Prostate gland (tissue), 2 donors: ENCODE measurements at regions not wholly inside any gene's neighbourhood (a gene's known extent, or its start where the extent isn't known, plus 50 kb on each side); places are given as distances from the start of the nearest gene placed in this dataset.

Experiments
- DNase-seq: peaks from one replicate; pipeline ENCODE4 v3.0.0-alpha.2; 2019; ENCODE audit warnings: low spot score
- H3K27ac ChIP-seq, 2 donors: fragments of 200-600 bp; sonication (generic); 2 replicates each; pipeline ENCODE4 v1.5.1; 2017 to 2019
- H3K27me3 ChIP-seq: fragments of 200-600 bp; sonication (generic); replicated peaks from 2 replicates; pipeline ENCODE4 v1.5.1; 2019; ENCODE audit not compliant: insufficient read depth
- H3K36me3 ChIP-seq, 2 donors: fragments of 200-600 bp; sonication (generic); 1 replicate in 1 of 2; 2 replicates in 1 of 2; pipeline versions ENCODE4 v1.5.1 to v1.8.1; 2017 to 2019
- H3K4me1 ChIP-seq: fragments of 200-600 bp; sonication (generic); replicated peaks from 2 replicates; pipeline ENCODE4 v1.5.1; 2019
- H3K4me3 ChIP-seq, 2 donors: fragments of 200-600 bp; sonication (generic); 2 replicates each; pipeline ENCODE4 v1.5.1; 2017 to 2019
- H3K9me3 ChIP-seq: fragments of 200-600 bp; sonication (generic); 2 replicates; pipeline ENCODE4 v1.5.1; 2017
- CTCF ChIP-seq, 4 experiments: fragments of 200-600 bp in 2 of 4; fragments of 450-650 bp in 2 of 4; sonication (generic) in 2 of 4; IDR thresholded peaks; 1 replicate in 3 of 4; 2 replicates in 1 of 4; pipeline ENCODE4 v1.5.1; 2016 to 2019; ENCODE audit warnings: antibody characterized with exemption in 4 of 4, mild to moderate bottlenecking in 2 of 4, moderate library complexity in 2 of 4
- POLR2A ChIP-seq: fragments of 450-650 bp; IDR thresholded peaks from one replicate; pipeline ENCODE4 v1.6.1; 2016; ENCODE audit warnings: antibody characterized with exemption, mild to moderate bottlenecking
- POLR2AphosphoS5 ChIP-seq: sonication (generic); formaldehyde crosslinking; IDR thresholded peaks from one replicate; pipeline ENCODE4 v1.6.1; 2017; ENCODE audit warnings: antibody characterized with exemption
- WGBS: methylation state at CpG from one replicate; pipeline ENCODE4 v1.1.5; 2018; 5-methylcytosine and 5-hydroxymethylcytosine counted together
- intact Hi-C: fragments of 100-400 bp; cut with DNase I; formaldehyde crosslinking; loops from one replicate; pipeline ENCODE4 v1.14.2; 2022

GRCh38 chr10:111246136-111246535, 169.3 kb downstream of the ADRA2A start:
- Histone ChIP-seq H3K9me3 (no peaks in the 10 kb centered on the region), H3K27me3 (no peaks in the 10 kb centered on the region), H3K27ac (no peak overlapping the region), H3K4me1 (no peaks in the 10 kb centered on the region), H3K4me3 (no peak overlapping the region), H3K36me3 (no peaks in the 10 kb centered on the region)
- WGBS: 50% methylated on average over 7 of the region's 7 CpGs
- TF ChIP-seq CTCF (IDR thresholded peaks at IDR 0.05): no peak
- no peak for TF ChIP-seq POLR2AphosphoS5
- TF ChIP-seq POLR2A: no peak
- no peak for DNase-seq
- intact Hi-C loops: no loop called here

GRCh38 chr10:111246814-111247452, 170.1 kb downstream of the ADRA2A start:
- intact Hi-C loops: no loop called here
- Histone ChIP-seq H3K36me3 (no peaks in the 10 kb centered on the region), H3K9me3 (no peaks in the 10 kb centered on the region), H3K4me1 (no peaks in the 10 kb centered on the region), H3K27me3 (no peaks in the 10 kb centered on the region), H3K27ac (no peak overlapping the region), H3K4me3 (no peak overlapping the region)
- 52% methylated on average over 6 of the region's 6 CpGs for WGBS
- DNase-seq: no peak
- TF ChIP-seq POLR2A (no peak), POLR2AphosphoS5 (no peak), CTCF (IDR thresholded peaks at IDR 0.05) (no peak)

GRCh38 chr10:111247781-111248389, 171.1 kb downstream of the ADRA2A start:
- H3K27me3 ChIP-seq: no peaks in the 10 kb centered on the region
- WGBS: 88% methylated on average over 6 of the region's 6 CpGs
- H3K36me3 ChIP-seq: no peaks in the 10 kb centered on the region
- TF ChIP-seq POLR2A: no peak
- no peak for TF ChIP-seq POLR2AphosphoS5
- no peak for TF ChIP-seq CTCF (IDR thresholded peaks at IDR 0.05)
- no peaks in the 10 kb centered on the region for H3K4me1 ChIP-seq
- no peak for DNase-seq
- no peaks in the 10 kb centered on the region for H3K9me3 ChIP-seq
- intact Hi-C loops: no loop called here
- no peak overlapping the region for H3K27ac ChIP-seq
- H3K4me3 ChIP-seq: no peak overlapping the region

- intact Hi-C loops: no loop called here
- 77% methylated on average over 1 of the region's 1 CpG for whole genome bisulfite sequencing
- DNase-seq: no peak
- no peaks in the 10 kb centered on the region for H3K27me3 ChIP-seq
- H3K4me1 ChIP-seq: no peaks in the 10 kb centered on the region
- no peak overlapping the region for H3K27ac ChIP-seq
- no peak for TF ChIP-seq POLR2A
- TF ChIP-seq CTCF (IDR thresholded peaks at IDR 0.05): no peak
- no peak for TF ChIP-seq POLR2AphosphoS5
- H3K9me3 ChIP-seq: no peaks in the 10 kb centered on the region
- H3K36me3 ChIP-seq: no peaks in the 10 kb centered on the region
- no peak overlapping the region for H3K4me3 ChIP-seq
Observed at GRCh38 chr10:111249925-111250324, 173.1 kb downstream of the ADRA2A start.

DNA sequence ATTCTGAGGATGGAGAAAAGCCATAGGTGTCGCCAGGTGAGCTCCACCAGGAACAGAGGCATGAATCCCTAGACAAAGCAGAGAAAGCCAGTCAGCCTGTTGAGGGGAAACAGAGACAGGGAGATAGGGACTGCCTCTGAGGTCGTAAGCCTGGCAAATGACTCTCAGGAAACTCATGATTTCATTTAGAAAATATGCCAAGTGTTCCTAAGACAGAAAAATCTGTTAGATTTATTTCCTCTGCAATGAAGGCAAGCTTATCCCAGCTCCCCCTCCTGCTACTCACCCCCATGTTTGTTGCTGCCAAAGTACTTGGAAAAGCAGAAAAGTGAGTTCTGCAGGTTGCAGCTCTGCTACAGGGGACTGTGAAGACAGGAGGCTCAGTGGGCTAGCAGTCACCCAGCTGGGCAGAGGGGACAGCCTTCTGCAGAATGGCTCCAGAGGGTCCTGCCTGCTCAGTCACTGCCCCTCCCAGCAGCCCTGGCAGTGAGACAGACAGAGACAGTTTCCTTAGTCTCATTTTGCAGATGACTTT, 184.3 kb downstream of the ADRA2A start:
- TF ChIP-seq CTCF (IDR thresholded peaks at IDR 0.05): no peak
- no peak for TF ChIP-seq POLR2A
- no peak for TF ChIP-seq POLR2AphosphoS5
- WGBS: 44% methylated on average over 2 of the region's 2 CpGs
- H3K9me3 ChIP-seq: no peaks in the 10 kb centered on the region
- no peaks in the 10 kb centered on the region for H3K4me1 ChIP-seq
- H3K27ac ChIP-seq: no peak overlapping the region
- intact Hi-C loops: no loop called here
- no peak for DNase-seq
- no peaks in the 10 kb centered on the region for H3K27me3 ChIP-seq
- H3K36me3 ChIP-seq: no peaks in the 10 kb centered on the region
- no peak overlapping the region for H3K4me3 ChIP-seq
